GM12872 (cell line): ENCODE measurements at regions not wholly inside any gene's neighbourhood (a gene's known extent, or its start where the extent isn't known, plus 50 kb on each side); places are given as distances from the start of the nearest gene placed in this dataset.

Experiments used
- TF ChIP-seq, protein P1 (sequence below): IDR thresholded peaks from 3 replicates; pipeline ENCODE4 v1.5.1; 2011; ENCODE audit warnings: low read depth, mild to moderate bottlenecking, low read length, moderate library complexity; ENCODE audit not compliant: insufficient read depth

DNA sequence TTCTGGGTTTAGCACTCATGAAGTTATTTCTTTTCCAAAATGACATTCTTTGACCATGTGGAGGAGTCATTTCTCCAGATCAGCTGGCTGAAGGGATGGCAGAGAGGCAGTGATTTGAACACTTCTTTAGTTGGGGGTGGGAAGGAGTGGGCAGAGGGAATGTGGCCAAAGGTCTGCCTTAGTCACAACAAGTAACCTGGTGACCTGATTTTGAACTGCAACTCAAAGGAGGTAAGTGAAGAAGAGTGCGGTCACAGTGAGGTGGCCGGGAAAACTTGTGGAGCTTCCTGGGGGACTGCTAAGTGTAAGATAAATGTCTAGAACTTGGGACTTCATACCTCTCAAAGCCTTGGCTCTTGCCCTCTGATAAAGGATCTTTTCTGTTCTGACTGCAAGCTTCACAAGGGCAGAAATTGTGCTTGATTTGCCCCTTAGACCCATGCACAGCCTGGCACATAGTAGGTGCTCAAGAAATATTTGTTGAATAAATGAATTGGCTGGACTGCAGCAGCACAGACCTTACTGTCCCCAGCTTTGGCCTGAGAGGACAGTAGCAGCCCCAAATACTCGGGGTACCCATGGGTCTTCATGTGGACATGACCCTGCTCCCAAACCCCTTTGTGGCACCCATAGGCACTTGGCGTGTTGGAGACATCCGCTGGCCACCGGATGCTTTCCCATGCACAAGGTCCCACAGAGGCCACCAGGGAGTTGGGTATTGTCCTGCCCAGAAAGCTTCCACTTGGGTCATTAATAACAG is 99.0 kb upstream of the ALX4 start:
- TF ChIP-seq, protein P1, sequence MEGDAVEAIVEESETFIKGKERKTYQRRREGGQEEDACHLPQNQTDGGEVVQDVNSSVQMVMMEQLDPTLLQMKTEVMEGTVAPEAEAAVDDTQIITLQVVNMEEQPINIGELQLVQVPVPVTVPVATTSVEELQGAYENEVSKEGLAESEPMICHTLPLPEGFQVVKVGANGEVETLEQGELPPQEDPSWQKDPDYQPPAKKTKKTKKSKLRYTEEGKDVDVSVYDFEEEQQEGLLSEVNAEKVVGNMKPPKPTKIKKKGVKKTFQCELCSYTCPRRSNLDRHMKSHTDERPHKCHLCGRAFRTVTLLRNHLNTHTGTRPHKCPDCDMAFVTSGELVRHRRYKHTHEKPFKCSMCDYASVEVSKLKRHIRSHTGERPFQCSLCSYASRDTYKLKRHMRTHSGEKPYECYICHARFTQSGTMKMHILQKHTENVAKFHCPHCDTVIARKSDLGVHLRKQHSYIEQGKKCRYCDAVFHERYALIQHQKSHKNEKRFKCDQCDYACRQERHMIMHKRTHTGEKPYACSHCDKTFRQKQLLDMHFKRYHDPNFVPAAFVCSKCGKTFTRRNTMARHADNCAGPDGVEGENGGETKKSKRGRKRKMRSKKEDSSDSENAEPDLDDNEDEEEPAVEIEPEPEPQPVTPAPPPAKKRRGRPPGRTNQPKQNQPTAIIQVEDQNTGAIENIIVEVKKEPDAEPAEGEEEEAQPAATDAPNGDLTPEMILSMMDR, result no peak

- TF ChIP-seq, protein P1, result no peak
These were observed 99.8 kb upstream of the ALX4 start for GRCh38 chr11:44409558-44410236.

DNA sequence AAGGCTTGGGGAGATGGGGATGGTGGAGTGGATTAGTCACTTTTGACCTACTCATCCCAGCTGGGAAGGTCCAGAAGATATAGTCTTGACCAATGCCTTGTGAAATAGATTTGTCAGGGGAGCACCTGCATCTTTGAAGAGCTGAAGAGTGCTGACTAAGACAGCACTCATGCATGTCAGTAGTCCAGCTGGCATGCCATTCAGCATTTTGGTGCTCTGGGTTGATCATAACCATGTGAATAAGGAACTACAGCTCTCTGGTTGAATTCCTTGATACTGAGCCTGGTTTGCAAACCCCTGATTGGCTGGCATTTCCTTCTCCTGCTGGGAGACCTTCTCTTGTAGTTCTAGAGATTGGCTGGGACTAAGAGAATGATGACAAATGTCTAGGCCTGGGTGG is 106.8 kb upstream of the ALX4 start:
- TF ChIP-seq, protein P1, result no peak

- TF ChIP-seq, protein P1, result no peak
These were observed 108.0 kb upstream of the ALX4 start for GRCh38 chr11:44417731-44418455.

GRCh38 chr11:44418456-44418830 is 108.5 kb upstream of the ALX4 start:
- TF ChIP-seq, protein P1, result no peak

- TF ChIP-seq, protein P1, result no peak
These were observed 111.2 kb upstream of the ALX4 start for GRCh38 chr11:44421090-44421675.

DNA sequence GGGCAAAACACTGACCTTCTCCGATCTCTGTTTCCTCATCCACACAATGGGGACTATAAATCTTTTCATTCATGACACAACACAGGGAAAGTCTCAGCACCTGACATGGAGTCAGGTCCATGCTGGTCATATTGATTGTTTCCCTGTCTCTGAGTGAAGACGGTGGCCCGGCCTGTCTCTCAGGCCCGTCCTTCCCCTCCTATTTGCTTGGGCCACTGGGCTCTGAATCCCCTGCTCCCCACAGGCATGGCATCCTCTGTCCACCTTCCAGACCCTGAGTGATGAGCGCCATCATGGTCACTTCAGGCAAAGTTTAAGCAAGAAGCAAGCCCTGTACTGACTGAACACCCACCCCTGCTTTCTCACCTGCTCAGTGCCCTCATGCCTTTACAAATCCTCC is 113.3 kb upstream of the ALX4 start:
- TF ChIP-seq, protein P1, result no peak
